Keratinocyte (primary cell): ENCODE measurements at regions not wholly inside any gene's neighbourhood (a gene's known extent, or its start where the extent isn't known, plus 50 kb on each side); places are given as distances from the start of the nearest gene placed in this dataset.
A peak's percentile ranks its signal among the peaks of the same experiment; 100 is the strongest.

ENCODE experiments used
- DNase-seq: peaks from one replicate; pipeline ENCODE4 v3.0.0-alpha.2; 2011; ENCODE audit warnings: low read depth, missing footprints, low spot score
- FAIRE-seq: peaks from 2 replicates; lab custom pipeline; 2011; peaks lifted over from hg19 to GRCh38; lab: Jason Lieb, UNC
- H2AFZ ChIP-seq: 2 replicates; pipeline ENCODE4 v1.6.0; 2012; ENCODE audit warnings: low read length, control low read depth, inconsistent platforms; ENCODE audit not compliant: control insufficient read depth
- H3K27ac ChIP-seq: 2 replicates; pipeline ENCODE4 v1.5.1; 2011; ENCODE audit warnings: low read length; ENCODE audit not compliant: control insufficient read depth, insufficient read depth
- H3K27me3 ChIP-seq: 3 replicates; pipeline ENCODE4 v1.6.0; 2011; ENCODE audit warnings: low read length; ENCODE audit not compliant: control insufficient read depth, insufficient read depth; ENCODE audit errors: extremely low read depth
- H3K36me3 ChIP-seq, 2 experiments: 2 replicates in 1 of 2; 3 replicates in 1 of 2; pipeline ENCODE4 v1.5.1; 2011; ENCODE audit warnings: low read length in 2 of 2, mild to moderate bottlenecking in 1 of 2; ENCODE audit not compliant: control insufficient read depth in 2 of 2, insufficient read depth in 2 of 2; ENCODE audit errors: extremely low read depth in 1 of 2
- H3K4me1 ChIP-seq: 3 replicates; pipeline ENCODE4 v1.5.1; 2011; ENCODE audit warnings: low read length; ENCODE audit not compliant: control insufficient read depth, insufficient read depth; ENCODE audit errors: extremely low read depth
- H3K4me2 ChIP-seq: 3 replicates; pipeline ENCODE4 v1.6.0; 2011; ENCODE audit warnings: low read depth, low read length; ENCODE audit not compliant: control insufficient read depth, insufficient read depth; ENCODE audit errors: extremely low read depth
- H3K4me3 ChIP-seq, 3 experiments: fragments of 200-600 bp in 1 of 3; sonication (generic) in 1 of 3; 2 replicates in 2 of 3; 3 replicates in 1 of 3; pipeline ENCODE4 v1.5.1; 2011 to 2016; ENCODE audit warnings: low read length in 3 of 3, mild to moderate bottlenecking in 3 of 3, control low read depth in 2 of 3, inconsistent platforms in 1 of 3, low read depth in 1 of 3, mixed read lengths in 1 of 3, mixed run types in 1 of 3, moderate library complexity in 1 of 3; ENCODE audit not compliant: control insufficient read depth in 2 of 3, insufficient read depth in 2 of 3; ENCODE audit errors: extremely low read depth in 1 of 3
- H3K79me2 ChIP-seq: 2 replicates; pipeline ENCODE4 v1.6.0; 2012; ENCODE audit warnings: low read length; ENCODE audit not compliant: control insufficient read depth, insufficient read depth
- H3K9ac ChIP-seq: 3 replicates; pipeline ENCODE4 v1.6.0; 2011; ENCODE audit warnings: low read length; ENCODE audit not compliant: control insufficient read depth, insufficient read depth; ENCODE audit errors: extremely low read depth
- H3K9me1 ChIP-seq: 3 replicates; pipeline ENCODE4 v1.6.0; 2011; ENCODE audit warnings: low read length; ENCODE audit not compliant: control insufficient read depth, insufficient read depth; ENCODE audit errors: extremely low read depth
- H3K9me3 ChIP-seq: 2 replicates; pipeline ENCODE4 v1.5.1; 2012; ENCODE audit warnings: low read depth, low read length; ENCODE audit not compliant: control insufficient read depth
- H4K20me1 ChIP-seq: 3 replicates; pipeline ENCODE4 v1.6.0; 2011; ENCODE audit warnings: low read length; ENCODE audit not compliant: control insufficient read depth, insufficient read depth; ENCODE audit errors: extremely low read depth
- EZH2 ChIP-seq: IDR thresholded peaks from one replicate; pipeline ENCODE4 v1.6.1; 2012; ENCODE audit warnings: inconsistent platforms, mild to moderate bottlenecking, low read length, moderate library complexity
- dilution Hi-C: fragments of 300-500 bp; cut with MboI; formaldehyde crosslinking; loops from one replicate; pipeline ENCODE4 v1.7.0; 2020; ENCODE audit warnings: low sequenced_read_pairs; ENCODE audit not compliant: extremely low pct_ligation_motif_present
- TF ChIP-seq, protein P1 (sequence below), 3 experiments: IDR thresholded peaks in 1 of 3; conservative IDR thresholded peaks in 1 of 3; optimal IDR thresholded peaks in 1 of 3; 2 replicates in 2 of 3; 3 replicates in 1 of 3; pipeline versions ENCODE3 to v1.5.1; 2011; ENCODE audit warnings: low read length in 3 of 3, mild to moderate bottlenecking in 3 of 3, moderate library complexity in 2 of 3, control low read depth in 1 of 3, inconsistent platforms in 1 of 3; ENCODE audit not compliant: insufficient read depth in 2 of 3; ENCODE audit errors: extremely low read depth in 1 of 3

DNA sequence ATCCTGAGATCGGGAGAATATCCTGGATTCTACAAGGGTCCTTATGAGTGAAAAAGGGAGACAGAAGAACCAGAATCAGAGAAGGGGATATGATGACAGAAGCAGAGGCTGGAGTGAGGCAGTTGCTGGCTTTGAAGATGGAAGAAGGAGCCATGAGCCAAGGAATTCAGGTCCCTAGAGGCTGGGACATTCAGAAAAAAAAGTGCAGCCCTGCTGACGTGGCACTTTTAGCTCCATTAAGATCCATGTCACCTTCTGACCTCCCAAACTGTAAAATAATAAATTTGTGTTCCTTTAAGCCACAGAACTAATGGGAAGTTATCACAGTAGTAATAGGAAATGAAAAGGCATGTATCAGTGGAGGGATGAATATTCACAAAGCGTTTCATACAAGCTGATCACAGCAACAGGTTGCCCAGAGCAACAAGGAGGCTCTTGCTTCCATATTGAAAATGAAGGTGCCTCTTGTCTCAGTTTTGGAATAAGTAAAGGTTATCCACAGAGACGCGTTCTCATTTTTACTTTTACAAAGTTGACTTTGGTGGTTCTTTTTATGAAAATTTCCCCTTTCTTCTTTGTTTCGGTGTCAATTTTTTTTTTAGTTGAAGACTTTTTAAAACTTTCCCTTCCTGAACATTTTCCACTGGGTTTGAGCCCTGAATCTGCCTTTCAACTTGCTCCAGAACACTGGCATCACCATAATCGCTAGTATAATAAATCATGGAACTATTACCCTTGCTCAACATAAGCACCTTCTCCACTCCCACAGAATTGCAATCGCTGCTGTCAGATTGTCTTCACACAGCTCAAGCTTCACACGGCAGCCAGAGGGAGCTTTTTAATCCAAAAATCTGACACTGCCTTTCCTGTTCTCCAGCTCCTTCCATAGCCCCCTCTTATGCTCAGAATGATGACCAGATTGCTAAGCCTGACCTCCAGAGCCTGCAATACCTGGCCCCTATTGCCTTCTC is 127.6 kb upstream of the RBPJ start:
- H3K9ac ChIP-seq = no peak overlapping the region
- H4K20me1 ChIP-seq = no peaks in the 10 kb centered on the region
- TF ChIP-seq, protein P1, sequence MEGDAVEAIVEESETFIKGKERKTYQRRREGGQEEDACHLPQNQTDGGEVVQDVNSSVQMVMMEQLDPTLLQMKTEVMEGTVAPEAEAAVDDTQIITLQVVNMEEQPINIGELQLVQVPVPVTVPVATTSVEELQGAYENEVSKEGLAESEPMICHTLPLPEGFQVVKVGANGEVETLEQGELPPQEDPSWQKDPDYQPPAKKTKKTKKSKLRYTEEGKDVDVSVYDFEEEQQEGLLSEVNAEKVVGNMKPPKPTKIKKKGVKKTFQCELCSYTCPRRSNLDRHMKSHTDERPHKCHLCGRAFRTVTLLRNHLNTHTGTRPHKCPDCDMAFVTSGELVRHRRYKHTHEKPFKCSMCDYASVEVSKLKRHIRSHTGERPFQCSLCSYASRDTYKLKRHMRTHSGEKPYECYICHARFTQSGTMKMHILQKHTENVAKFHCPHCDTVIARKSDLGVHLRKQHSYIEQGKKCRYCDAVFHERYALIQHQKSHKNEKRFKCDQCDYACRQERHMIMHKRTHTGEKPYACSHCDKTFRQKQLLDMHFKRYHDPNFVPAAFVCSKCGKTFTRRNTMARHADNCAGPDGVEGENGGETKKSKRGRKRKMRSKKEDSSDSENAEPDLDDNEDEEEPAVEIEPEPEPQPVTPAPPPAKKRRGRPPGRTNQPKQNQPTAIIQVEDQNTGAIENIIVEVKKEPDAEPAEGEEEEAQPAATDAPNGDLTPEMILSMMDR (optimal IDR thresholded peaks at IDR 0.05 in 1 of 3, IDR thresholded peaks at IDR 0.05 in 1 of 3, conservative IDR thresholded peaks at IDR 0.05 in 1 of 3; ENCODE audit: extremely low read depth in 1 of 3, insufficient read depth in 2 of 3, low read length in 3 of 3) = peak in 1 of 3 experiments; percentile 2
- no peak for TF ChIP-seq EZH2
- no peaks in the 10 kb centered on the region for H3K79me2 ChIP-seq
- H3K36me3 ChIP-seq = no peaks in the 10 kb centered on the region
- no peak overlapping the region for H2AFZ ChIP-seq
- H3K9me3 ChIP-seq = no peaks in the 10 kb centered on the region
- H3K4me3 ChIP-seq = no peak overlapping the region
- no peak overlapping the region for H3K4me2 ChIP-seq
- dilution Hi-C loops = no loop called here
- DNase-seq (no peak), FAIRE-seq (no peak)
- no peaks in the 10 kb centered on the region for H3K9me1 ChIP-seq
- H3K27ac ChIP-seq = no peak overlapping the region
- peaks cover 15% of the 10 kb centered on the region for H3K4me1 ChIP-seq
- no peaks in the 10 kb centered on the region for H3K27me3 ChIP-seq

DNA sequence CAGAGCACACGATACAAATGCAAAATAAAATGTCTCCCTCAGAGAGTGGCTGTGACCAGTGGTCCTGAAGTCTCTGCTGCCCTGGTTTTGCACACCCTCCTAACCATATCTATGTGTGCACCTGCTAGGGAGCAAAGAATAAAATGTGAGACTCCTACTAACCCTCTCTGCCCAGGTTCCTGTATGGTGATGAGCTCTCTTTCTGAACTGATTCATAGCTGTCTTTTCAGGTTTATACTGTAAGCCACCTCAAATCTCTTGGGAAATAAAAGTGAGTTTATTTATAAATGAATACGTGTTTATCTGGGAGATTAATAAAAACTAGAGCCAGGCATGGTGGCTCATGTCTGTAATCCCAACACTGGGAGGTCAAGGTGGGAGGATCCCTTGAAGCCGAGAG is 126.0 kb upstream of the RBPJ start:
- no peaks in the 10 kb centered on the region for H3K9me3 ChIP-seq
- DNase-seq (no peak), FAIRE-seq (no peak)
- H3K27me3 ChIP-seq = peaks cover under 1% of the 10 kb centered on the region
- peaks cover 15% of the 10 kb centered on the region for H3K4me1 ChIP-seq
- H3K4me3 ChIP-seq = no peak overlapping the region
- H3K36me3 ChIP-seq = no peaks in the 10 kb centered on the region
- H4K20me1 ChIP-seq = no peaks in the 10 kb centered on the region
- H3K79me2 ChIP-seq = no peaks in the 10 kb centered on the region
- no peak overlapping the region for H3K9ac ChIP-seq
- dilution Hi-C loops = no loop called here
- no peak for TF ChIP-seq EZH2
- TF ChIP-seq, protein P1 (optimal IDR thresholded peaks at IDR 0.05 in 1 of 3, IDR thresholded peaks at IDR 0.05 in 1 of 3, conservative IDR thresholded peaks at IDR 0.05 in 1 of 3; ENCODE audit: extremely low read depth in 1 of 3, insufficient read depth in 2 of 3, low read length in 3 of 3) = no peak
- no peak overlapping the region for H3K27ac ChIP-seq
- H3K9me1 ChIP-seq = no peaks in the 10 kb centered on the region
- no peak overlapping the region for H3K4me2 ChIP-seq
- no peak overlapping the region for H2AFZ ChIP-seq
